Astrocyte (in vitro differentiated cells and primary cell): ENCODE measurements at regions not wholly inside any gene's neighbourhood (a gene's known extent, or its start where the extent isn't known, plus 50 kb on each side); places are given as distances from the start of the nearest gene placed in this dataset.
A peak's percentile ranks its signal among the peaks of the same experiment; 100 is the strongest.

Experiments used
- DNase-seq: peaks from one replicate; pipeline ENCODE4 v3.0.0-alpha.2; 2010; ENCODE audit warnings: low read depth
- FAIRE-seq: peaks from 2 replicates; lab custom pipeline; 2011; peaks lifted over from hg19 to GRCh38; lab: Jason Lieb, UNC
- H2AFZ ChIP-seq: 2 replicates; pipeline ENCODE4 v1.6.0; 2012; ENCODE audit warnings: low read depth, low read length, inconsistent platforms
- H3K27ac ChIP-seq: 2 replicates; pipeline ENCODE4 v1.5.1; 2011; ENCODE audit warnings: low read depth, low read length, inconsistent platforms
- H3K27me3 ChIP-seq: 2 replicates; pipeline ENCODE4 v1.6.0; 2011; ENCODE audit warnings: low read length, inconsistent platforms; ENCODE audit not compliant: insufficient read depth
- H3K36me3 ChIP-seq: 2 replicates; pipeline ENCODE4 v1.5.1; 2011; ENCODE audit warnings: low read length, inconsistent platforms; ENCODE audit not compliant: insufficient read depth
- H3K4me1 ChIP-seq: 2 replicates; pipeline ENCODE4 v1.5.1; 2011; ENCODE audit warnings: low read length, inconsistent platforms; ENCODE audit not compliant: insufficient read depth
- H3K4me2 ChIP-seq: 2 replicates; pipeline ENCODE4 v1.6.0; 2012; ENCODE audit warnings: low read length, inconsistent platforms
- H3K4me3 ChIP-seq: 2 replicates; pipeline ENCODE4 v1.5.1; 2011; ENCODE audit warnings: low read depth, mild to moderate bottlenecking, low read length, inconsistent platforms; ENCODE audit not compliant: insufficient read depth
- H3K79me2 ChIP-seq: 2 replicates; pipeline ENCODE4 v1.6.0; 2012; ENCODE audit warnings: mild to moderate bottlenecking, low read length, inconsistent platforms; ENCODE audit not compliant: insufficient read depth
- H3K9ac ChIP-seq: 2 replicates; pipeline ENCODE4 v1.6.0; 2012; ENCODE audit warnings: mild to moderate bottlenecking, low read length, inconsistent platforms
- H3K9me3 ChIP-seq: 2 replicates; pipeline ENCODE4 v1.5.1; 2012; ENCODE audit warnings: low read depth, mild to moderate bottlenecking, low read length, inconsistent platforms; ENCODE audit not compliant: insufficient read depth
- H4K20me1 ChIP-seq: 2 replicates; pipeline ENCODE4 v1.6.0; 2012; ENCODE audit warnings: low read length, inconsistent platforms; ENCODE audit not compliant: insufficient read depth
- H3K27ac Mint-ChIP-seq: one replicate; pipeline ENCODE4 v1.8.0; 2021; ENCODE audit warnings: mild to moderate bottlenecking, mixed read lengths; ENCODE audit not compliant: unreplicated experiment
- H3K27me3 Mint-ChIP-seq: one replicate; pipeline ENCODE4 v1.8.0; 2021; ENCODE audit warnings: low read depth, mixed read lengths; ENCODE audit not compliant: unreplicated experiment
- H3K36me3 Mint-ChIP-seq: one replicate; pipeline ENCODE4 v1.8.0; 2021; ENCODE audit warnings: low read depth, mixed read lengths; ENCODE audit not compliant: unreplicated experiment
- H3K4me1 Mint-ChIP-seq: one replicate; pipeline ENCODE4 v1.8.0; 2021; ENCODE audit warnings: low read depth, mixed read lengths; ENCODE audit not compliant: unreplicated experiment
- H3K4me3 Mint-ChIP-seq: one replicate; pipeline ENCODE4 v1.8.0; 2021; ENCODE audit warnings: mild to moderate bottlenecking, moderate library complexity, mixed read lengths; ENCODE audit not compliant: unreplicated experiment
- H3K9me3 Mint-ChIP-seq: one replicate; pipeline ENCODE4 v1.8.0; 2021; ENCODE audit warnings: mild to moderate bottlenecking, mixed read lengths; ENCODE audit not compliant: unreplicated experiment
- CTCF ChIP-seq: IDR thresholded peaks from 2 replicates; pipeline ENCODE4 v1.5.1; 2011; ENCODE audit warnings: low read depth, mild to moderate bottlenecking, inconsistent platforms, low read length, moderate library complexity; ENCODE audit not compliant: insufficient read depth
- EZH2 ChIP-seq: IDR thresholded peaks from 2 replicates; pipeline ENCODE4 v1.6.1; 2012; ENCODE audit warnings: mild to moderate bottlenecking, low read length, inconsistent platforms; ENCODE audit not compliant: insufficient read depth

- Histone ChIP-seq H4K20me1 (no peaks in the 10 kb centered on the region), H3K9me3 (no peaks in the 10 kb centered on the region), H3K79me2 (no peaks in the 10 kb centered on the region), H3K36me3 (no peaks in the 10 kb centered on the region), H2AFZ (no peak overlapping the region), H3K27me3 (no peaks in the 10 kb centered on the region), H3K4me3 (no peak overlapping the region), H3K4me1 (no peaks in the 10 kb centered on the region), H3K4me2 (no peak overlapping the region), H3K9ac (no peak overlapping the region), H3K27ac (no peak overlapping the region)
- Mint-ChIP-seq H3K36me3 (no peaks in the 10 kb centered on the region), H3K4me1 (peaks cover 4% of the 10 kb centered on the region), H3K4me3 (no peak overlapping the region), H3K27ac (no peak overlapping the region), H3K27me3 (peaks cover 5% of the 10 kb centered on the region), H3K9me3 (no peaks in the 10 kb centered on the region)
- TF ChIP-seq CTCF (no peak), EZH2 (no peak)
- DNase-seq = no peak
- FAIRE-seq = no peak
Measured at GRCh38 chr12:47410862-47411261, 295.0 kb downstream of the RPAP3 start.

GRCh38 chr12:47410383-47410782, 295.4 kb downstream of the RPAP3 start:
- FAIRE-seq (no peak), DNase-seq (no peak)
- H3K9me3 ChIP-seq = no peaks in the 10 kb centered on the region
- no peaks in the 10 kb centered on the region for H3K79me2 ChIP-seq
- Mint-ChIP-seq H3K27me3 (peaks cover 5% of the 10 kb centered on the region), H3K4me1 (peaks cover 4% of the 10 kb centered on the region), H3K4me3 (no peak overlapping the region), H3K27ac (no peak overlapping the region), H3K36me3 (no peaks in the 10 kb centered on the region), H3K9me3 (no peaks in the 10 kb centered on the region)
- no peaks in the 10 kb centered on the region for H3K27me3 ChIP-seq
- H3K4me1 ChIP-seq = no peaks in the 10 kb centered on the region
- H3K4me3 ChIP-seq = no peak overlapping the region
- no peak for TF ChIP-seq CTCF
- no peak overlapping the region for H2AFZ ChIP-seq
- no peaks in the 10 kb centered on the region for H3K36me3 ChIP-seq
- H3K4me2 ChIP-seq = no peak overlapping the region
- no peaks in the 10 kb centered on the region for H4K20me1 ChIP-seq
- no peak overlapping the region for H3K27ac ChIP-seq
- H3K9ac ChIP-seq = no peak overlapping the region

- Histone ChIP-seq H3K9ac (no peak overlapping the region), H3K4me3 (no peak overlapping the region), H3K79me2 (no peaks in the 10 kb centered on the region), H3K27ac (no peak overlapping the region), H3K4me2 (no peak overlapping the region), H3K4me1 (no peaks in the 10 kb centered on the region), H2AFZ (no peak overlapping the region), H3K36me3 (no peaks in the 10 kb centered on the region), H3K9me3 (no peaks in the 10 kb centered on the region), H3K27me3 (no peaks in the 10 kb centered on the region), H4K20me1 (no peaks in the 10 kb centered on the region)
- Mint-ChIP-seq H3K27me3 (peaks cover 5% of the 10 kb centered on the region), H3K36me3 (no peaks in the 10 kb centered on the region), H3K9me3 (no peaks in the 10 kb centered on the region), H3K27ac (peak overlapping the region; percentile 38), H3K4me1 (peaks cover 4% of the 10 kb centered on the region), H3K4me3 (no peak overlapping the region)
- DNase-seq (no peak), FAIRE-seq (no peak)
- TF ChIP-seq CTCF (no peak), EZH2 (no peak)
Measured at GRCh38 chr12:47409310-47409987, 296.4 kb downstream of the RPAP3 start.
